Prostate gland (tissue), 2 donors: ENCODE measurements at regions not wholly inside any gene's neighbourhood (a gene's known extent, or its start where the extent isn't known, plus 50 kb on each side); places are given as distances from the start of the nearest gene placed in this dataset.

Experiments
- POLR2AphosphoS5 ChIP-seq: sonication (generic); formaldehyde crosslinking; IDR thresholded peaks from one replicate; pipeline ENCODE4 v1.6.1; 2017; ENCODE audit warnings: antibody characterized with exemption
- TF ChIP-seq, protein P1 (sequence below), 4 experiments: fragments of 200-600 bp in 2 of 4; fragments of 450-650 bp in 2 of 4; sonication (generic) in 2 of 4; IDR thresholded peaks; 1 replicate in 3 of 4; 2 replicates in 1 of 4; pipeline ENCODE4 v1.5.1; 2016 to 2019; ENCODE audit warnings: antibody characterized with exemption in 4 of 4, mild to moderate bottlenecking in 2 of 4, moderate library complexity in 2 of 4

- TF ChIP-seq, protein P1, sequence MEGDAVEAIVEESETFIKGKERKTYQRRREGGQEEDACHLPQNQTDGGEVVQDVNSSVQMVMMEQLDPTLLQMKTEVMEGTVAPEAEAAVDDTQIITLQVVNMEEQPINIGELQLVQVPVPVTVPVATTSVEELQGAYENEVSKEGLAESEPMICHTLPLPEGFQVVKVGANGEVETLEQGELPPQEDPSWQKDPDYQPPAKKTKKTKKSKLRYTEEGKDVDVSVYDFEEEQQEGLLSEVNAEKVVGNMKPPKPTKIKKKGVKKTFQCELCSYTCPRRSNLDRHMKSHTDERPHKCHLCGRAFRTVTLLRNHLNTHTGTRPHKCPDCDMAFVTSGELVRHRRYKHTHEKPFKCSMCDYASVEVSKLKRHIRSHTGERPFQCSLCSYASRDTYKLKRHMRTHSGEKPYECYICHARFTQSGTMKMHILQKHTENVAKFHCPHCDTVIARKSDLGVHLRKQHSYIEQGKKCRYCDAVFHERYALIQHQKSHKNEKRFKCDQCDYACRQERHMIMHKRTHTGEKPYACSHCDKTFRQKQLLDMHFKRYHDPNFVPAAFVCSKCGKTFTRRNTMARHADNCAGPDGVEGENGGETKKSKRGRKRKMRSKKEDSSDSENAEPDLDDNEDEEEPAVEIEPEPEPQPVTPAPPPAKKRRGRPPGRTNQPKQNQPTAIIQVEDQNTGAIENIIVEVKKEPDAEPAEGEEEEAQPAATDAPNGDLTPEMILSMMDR (IDR thresholded peaks at IDR 0.05) = no peak
- TF ChIP-seq POLR2AphosphoS5 = no peak
These were observed 109.4 kb upstream of the WNT4 start for GRCh38 chr1:22252251-22252650.
